EH (cell line): ENCODE measurements at regions not wholly inside any gene's neighbourhood (a gene's known extent, or its start where the extent isn't known, plus 50 kb on each side); places are given as distances from the start of the nearest gene placed in this dataset.

Source experiments
- DNase-seq: peaks from one replicate; pipeline ENCODE4 v3.0.0-alpha.2; 2015; ENCODE audit warnings: low read depth

DNA sequence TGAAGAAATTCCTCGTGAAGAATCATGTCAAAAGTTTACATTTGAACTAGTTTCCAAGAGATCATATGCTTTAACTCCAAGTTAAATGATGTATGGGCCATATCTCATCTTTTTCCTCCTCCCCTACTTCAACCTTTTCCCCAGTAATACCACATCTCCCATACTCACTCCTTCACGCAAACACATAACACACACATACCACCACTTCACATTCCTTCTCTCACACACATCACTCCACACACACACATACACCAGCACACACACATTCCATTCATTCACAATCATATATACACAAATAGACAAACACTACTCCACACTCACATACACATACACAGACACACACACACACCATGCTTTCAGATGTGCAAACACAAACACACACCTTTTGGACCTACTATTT lies 769.0 kb upstream of the NR2F2 start:
- peak; percentile 52 for DNase-seq

GRCh38 chr15:95563634-95564033 lies 766.9 kb upstream of the NR2F2 start:
- DNase-seq, result no peak

GRCh38 chr15:95565016-95565600 lies 765.4 kb upstream of the NR2F2 start:
- no peak for DNase-seq

- DNase-seq, result no peak
These were observed 764.8 kb upstream of the NR2F2 start for GRCh38 chr15:95565690-95566089.

DNA sequence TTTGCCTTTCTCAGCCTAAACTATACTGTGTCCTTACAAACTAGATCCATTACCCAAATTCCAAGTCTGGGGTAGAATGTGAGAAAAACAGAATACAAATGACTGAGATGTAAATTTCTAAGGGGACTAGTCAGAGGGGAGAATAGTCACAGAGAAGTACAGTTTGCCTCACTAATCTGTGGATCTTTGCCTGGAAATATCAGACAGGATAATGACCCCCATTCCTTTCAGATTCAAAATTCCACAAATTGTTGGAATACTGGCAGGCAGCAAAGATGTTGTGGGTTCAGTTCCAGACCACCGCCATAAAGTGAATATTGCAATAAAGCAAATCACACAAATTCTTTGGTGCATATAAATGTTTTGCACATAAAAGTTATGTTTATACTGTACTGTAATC lies 762.8 kb upstream of the NR2F2 start:
- DNase-seq, result peak; percentile 89

GRCh38 chr15:95574053-95574452 lies 756.4 kb upstream of the NR2F2 start:
- DNase-seq, result no peak

- no peak for DNase-seq
These were observed 752.6 kb upstream of the NR2F2 start for GRCh38 chr15:95577927-95578326.

GRCh38 chr15:95580121-95580520 lies 750.4 kb upstream of the NR2F2 start:
- DNase-seq, result no peak

DNA sequence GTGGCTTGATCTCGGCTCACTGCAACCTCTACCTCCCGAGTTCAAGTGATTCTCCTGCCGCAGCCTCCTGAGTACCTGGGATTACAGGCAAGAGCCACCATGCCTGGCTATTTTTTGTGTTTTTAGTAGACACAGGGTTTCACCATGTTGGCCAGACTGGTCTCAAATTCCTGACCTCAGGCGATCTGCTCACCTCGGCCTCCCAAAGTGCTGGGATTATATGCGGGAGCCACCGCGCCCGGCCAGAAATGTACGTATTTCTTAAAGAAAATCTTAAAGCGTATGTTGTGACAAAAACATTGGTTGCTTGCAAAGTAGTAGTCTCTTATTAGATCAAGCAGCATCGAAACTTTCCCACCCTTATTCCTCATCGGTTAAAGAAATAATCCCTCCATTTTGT lies 748.9 kb upstream of the NR2F2 start:
- DNase-seq, result no peak

GRCh38 chr15:95584088-95584487 lies 746.4 kb upstream of the NR2F2 start:
- no peak for DNase-seq

- DNase-seq, result no peak
These were observed 742.4 kb upstream of the NR2F2 start for GRCh38 chr15:95588056-95588455.

DNA sequence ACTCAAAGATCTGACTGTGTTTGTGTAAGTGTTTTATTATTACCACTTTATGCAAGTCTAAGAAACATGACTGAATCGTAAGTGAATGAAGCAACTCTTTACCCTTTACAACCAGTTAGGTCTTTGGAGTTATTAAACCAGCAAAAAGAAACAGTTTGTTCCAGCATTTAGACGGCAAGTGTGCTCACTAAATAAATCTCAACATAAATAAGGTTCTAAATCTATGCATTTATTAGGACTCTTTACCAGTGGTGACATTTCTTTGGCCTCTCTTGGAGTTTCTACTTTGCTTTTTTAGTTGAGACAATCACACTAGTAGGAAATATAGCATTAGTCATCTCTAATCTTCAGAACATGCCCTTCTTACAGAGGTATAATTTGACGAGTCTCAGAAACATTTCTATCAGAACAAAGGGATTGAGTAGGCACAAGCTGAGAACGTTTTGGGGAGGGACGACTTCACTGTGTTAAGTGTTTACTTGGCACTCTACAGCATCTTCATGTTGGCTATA lies 739.9 kb upstream of the NR2F2 start:
- DNase-seq, result peak; percentile 13

DNA sequence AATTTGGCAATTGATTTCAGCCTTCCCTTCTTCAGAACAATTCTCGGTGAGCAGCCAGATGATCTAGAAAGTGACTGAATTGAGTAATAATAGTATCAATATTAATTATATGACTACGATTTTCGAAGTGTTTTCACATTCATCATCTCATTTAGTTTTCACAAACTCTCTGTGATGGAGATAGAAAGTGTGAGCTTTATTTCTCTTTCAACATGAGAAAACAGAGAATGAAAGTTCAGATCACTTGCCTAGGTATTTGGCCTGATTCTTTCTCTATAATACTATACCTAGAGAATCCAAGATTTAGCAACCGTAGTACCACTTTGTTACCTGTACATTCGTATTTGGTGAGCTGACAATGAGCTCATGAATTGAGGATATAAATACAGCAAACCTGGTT lies 739.2 kb upstream of the NR2F2 start:
- no peak for DNase-seq

GRCh38 chr15:95591886-95592285 lies 738.6 kb upstream of the NR2F2 start:
- peak; percentile 11 for DNase-seq

GRCh38 chr15:95594496-95594895 lies 736.0 kb upstream of the NR2F2 start:
- no peak for DNase-seq

- DNase-seq, result no peak
These were observed 734.7 kb upstream of the NR2F2 start for GRCh38 chr15:95595759-95596158.

DNA sequence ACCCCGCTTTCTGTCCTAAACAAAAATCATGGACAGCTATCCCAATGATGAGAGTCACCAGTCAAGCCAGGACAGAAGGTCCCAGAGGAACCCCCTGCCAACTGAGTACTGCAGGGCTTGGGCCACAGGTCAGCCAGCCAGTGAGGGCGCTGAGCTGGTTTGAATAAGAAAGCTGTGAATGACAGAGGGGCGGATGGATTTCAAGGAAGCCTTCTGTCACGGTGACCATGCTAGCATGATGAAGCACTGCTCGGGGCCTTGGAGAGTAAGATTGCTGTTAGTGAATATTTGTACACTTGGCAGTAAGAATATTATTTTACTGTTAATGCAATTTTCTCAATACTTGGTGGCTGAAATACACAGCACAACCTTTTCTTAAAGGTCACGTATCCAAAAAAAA lies 734.0 kb upstream of the NR2F2 start:
- DNase-seq, result no peak

- DNase-seq, result no peak
These were observed 732.1 kb upstream of the NR2F2 start for GRCh38 chr15:95598251-95598855.

GRCh38 chr15:95600367-95600766 lies 730.1 kb upstream of the NR2F2 start:
- DNase-seq, result peak; percentile 51

GRCh38 chr15:95600884-95601283 lies 729.6 kb upstream of the NR2F2 start:
- no peak for DNase-seq

- no peak for DNase-seq
These were observed 729.0 kb upstream of the NR2F2 start for GRCh38 chr15:95601525-95601924.

- DNase-seq, result peak; percentile 53
These were observed 726.7 kb upstream of the NR2F2 start for GRCh38 chr15:95603802-95604201.

- peak; percentile 98 for DNase-seq
These were observed 725.9 kb upstream of the NR2F2 start for GRCh38 chr15:95604634-95605036.

DNA sequence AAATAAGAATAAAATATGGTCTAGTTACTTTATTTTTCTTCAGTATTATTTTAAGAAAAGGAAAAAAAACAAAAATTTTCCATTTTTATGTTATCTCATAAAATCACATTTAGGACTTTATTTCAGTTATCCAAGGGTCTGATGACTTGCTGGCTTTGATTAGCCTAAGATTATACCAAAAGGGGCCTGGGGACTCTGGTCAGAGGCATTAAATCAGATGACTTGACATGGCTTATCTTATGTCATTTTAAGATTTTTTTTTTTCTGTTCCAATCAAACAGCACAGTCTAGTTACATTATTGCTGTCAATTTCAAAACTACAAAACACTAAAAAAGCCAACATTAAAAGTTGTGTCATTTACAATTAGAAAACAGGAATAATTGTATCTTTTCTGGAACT lies 725.4 kb upstream of the NR2F2 start:
- no peak for DNase-seq
